ENCODE measurements at regions not wholly inside any gene's neighbourhood (a gene's known extent, or its start where the extent isn't known, plus 50 kb on each side); places are given as distances from the start of the nearest gene placed in this dataset.

- DNase-seq, result no peak
Measured at GRCh38 chr1:163823017-163823416, 501.3 kb downstream of the NUF2 start.

- DNase-seq, result no peak
Measured at GRCh38 chr1:163824006-163824405, 502.3 kb downstream of the NUF2 start.

GRCh38 chr1:163824490-163824889, 502.7 kb downstream of the NUF2 start:
- no peak for DNase-seq

GRCh38 chr1:163826500-163826899, 504.7 kb downstream of the NUF2 start:
- DNase-seq, result no peak

- no peak for DNase-seq
Measured at GRCh38 chr1:163834778-163835177, 513.0 kb downstream of the NUF2 start.

GRCh38 chr1:163836481-163836880, 514.7 kb downstream of the NUF2 start:
- DNase-seq, result no peak

GRCh38 chr1:163837206-163837605, 515.5 kb downstream of the NUF2 start:
- no peak for DNase-seq

GRCh38 chr1:163842571-163842970, 520.8 kb downstream of the NUF2 start:
- no peak for DNase-seq

GRCh38 chr1:163844459-163844858, 522.7 kb downstream of the NUF2 start:
- DNase-seq, result no peak

GRCh38 chr1:163845279-163845678, 523.5 kb downstream of the NUF2 start:
- DNase-seq, result no peak

- DNase-seq, result no peak
Measured at GRCh38 chr1:163863731-163864130, 542.0 kb downstream of the NUF2 start.

GRCh38 chr1:163864207-163864606, 542.5 kb downstream of the NUF2 start:
- DNase-seq, result no peak

GRCh38 chr1:163866564-163866963, 544.8 kb downstream of the NUF2 start:
- DNase-seq, result no peak

GRCh38 chr1:163870666-163871065, 548.9 kb downstream of the NUF2 start:
- no peak for DNase-seq

GRCh38 chr1:163872067-163872466, 550.3 kb downstream of the NUF2 start:
- no peak for DNase-seq

GRCh38 chr1:163874070-163874469, 552.3 kb downstream of the NUF2 start:
- no peak for DNase-seq

GRCh38 chr1:163875200-163875926, 553.6 kb downstream of the NUF2 start:
- DNase-seq, result no peak

GRCh38 chr1:163875927-163876320, 554.2 kb downstream of the NUF2 start:
- no peak for DNase-seq

GRCh38 chr1:163876546-163876945, 554.8 kb downstream of the NUF2 start:
- DNase-seq, result no peak

- no peak for DNase-seq
Measured at GRCh38 chr1:163877016-163877415, 555.3 kb downstream of the NUF2 start.

GRCh38 chr1:163885510-163885909, 563.8 kb downstream of the NUF2 start:
- no peak for DNase-seq

GRCh38 chr1:163896001-163896400, 574.2 kb downstream of the NUF2 start:
- DNase-seq, result no peak

GRCh38 chr1:163897412-163898155, 575.8 kb downstream of the NUF2 start:
- DNase-seq, result no peak

- no peak for DNase-seq
Measured at GRCh38 chr1:163906283-163906682, 584.5 kb downstream of the NUF2 start.

Data from dermis blood vessel endothelial cell (primary cell).